SU-DHL-6 (cell line): ENCODE measurements at regions not wholly inside any gene's neighbourhood (a gene's known extent, or its start where the extent isn't known, plus 50 kb on each side); places are given as distances from the start of the nearest gene placed in this dataset.

Source experiments
- H2AFZ ChIP-seq: fragments of 200-600 bp; sonication (generic); 2 replicates; pipeline ENCODE4 v1.6.1; 2014; ENCODE audit warnings: low read depth, mild to moderate bottlenecking, moderate library complexity, mixed read lengths, antibody characterized with exemption, low read length; ENCODE audit not compliant: severe bottlenecking
- H3F3A ChIP-seq: fragments of 200-600 bp; shearing (Covaris generic); 2 replicates; pipeline ENCODE4 v1.6.0; 2016; ENCODE audit warnings: antibody characterized with exemption, mild to moderate bottlenecking; ENCODE audit not compliant: insufficient read depth
- H3K27ac ChIP-seq: fragments of 200-600 bp; sonication (generic); 2 replicates; pipeline ENCODE4 v1.5.1; 2016; ENCODE audit warnings: low read depth, mild to moderate bottlenecking, low read length, moderate library complexity, mixed read lengths
- H3K27me3 ChIP-seq: fragments of 200-600 bp; sonication (generic), shearing (Covaris generic); 2 replicates; pipeline ENCODE4 v1.6.0; 2014; ENCODE audit warnings: mild to moderate bottlenecking, low read length
- H3K36me3 ChIP-seq: fragments of 200-600 bp; sonication (generic); 2 replicates; pipeline ENCODE4 v1.6.1; 2014; ENCODE audit warnings: mild to moderate bottlenecking, low read length, mixed read lengths
- H3K4me2 ChIP-seq: fragments of 300-600, 200-600 bp; shearing (Covaris generic), sonication (generic); 2 replicates; pipeline ENCODE4 v1.6.0; 2014; ENCODE audit warnings: low read length, low read depth, mild to moderate bottlenecking; ENCODE audit not compliant: poor library complexity, severe bottlenecking
- H3K4me3 ChIP-seq: fragments of 200-600 bp; sonication (generic); 2 replicates; pipeline ENCODE4 v1.5.1; 2014; ENCODE audit warnings: antibody characterized with exemption, low read length, mild to moderate bottlenecking, mixed read lengths; ENCODE audit not compliant: insufficient read depth, poor library complexity, severe bottlenecking
- H3K79me2 ChIP-seq: fragments of 200-600 bp; sonication (generic); 2 replicates; pipeline ENCODE4 v1.6.1; 2014; ENCODE audit warnings: mild to moderate bottlenecking, low read length, moderate library complexity; ENCODE audit not compliant: insufficient read depth
- H3K9ac ChIP-seq: fragments of 200-600 bp; sonication (generic); 2 replicates; pipeline ENCODE4 v1.7.0; 2014; ENCODE audit warnings: mild to moderate bottlenecking, low read length
- H3K9me2 ChIP-seq: fragments of 200-600 bp; sonication (generic); replicated peaks from 2 replicates; pipeline ENCODE4 v1.6.1; 2014; ENCODE audit warnings: low read length; ENCODE audit not compliant: insufficient read depth
- H3K9me3 ChIP-seq: fragments of 200-600 bp; sonication (generic); 2 replicates; pipeline ENCODE4 v1.6.1; 2014; ENCODE audit warnings: low read length, mixed read lengths; ENCODE audit not compliant: insufficient read depth
- H4K20me1 ChIP-seq: fragments of 200-600 bp; sonication (generic); 2 replicates; pipeline ENCODE4 v1.6.1; 2014; ENCODE audit warnings: low read depth, mild to moderate bottlenecking, antibody characterized with exemption, low read length, moderate library complexity, mixed read lengths
- CTCF ChIP-seq: fragments of 200-600 bp; sonication (generic); IDR thresholded peaks from one replicate; pipeline ENCODE4 v1.5.1; 2017; ENCODE audit warnings: antibody characterized with exemption, mild to moderate bottlenecking, low read length, moderate library complexity; ENCODE audit not compliant: insufficient read depth, poor library complexity, severe bottlenecking
- EZH2phosphoT487 ChIP-seq: fragments of 200-600 bp; sonication (generic), shearing (Covaris generic); conservative IDR thresholded peaks from 2 replicates; pipeline ENCODE4 v1.6.1; 2018; ENCODE audit warnings: mild to moderate bottlenecking, antibody characterized with exemption, low read length, moderate library complexity, mixed read lengths

DNA sequence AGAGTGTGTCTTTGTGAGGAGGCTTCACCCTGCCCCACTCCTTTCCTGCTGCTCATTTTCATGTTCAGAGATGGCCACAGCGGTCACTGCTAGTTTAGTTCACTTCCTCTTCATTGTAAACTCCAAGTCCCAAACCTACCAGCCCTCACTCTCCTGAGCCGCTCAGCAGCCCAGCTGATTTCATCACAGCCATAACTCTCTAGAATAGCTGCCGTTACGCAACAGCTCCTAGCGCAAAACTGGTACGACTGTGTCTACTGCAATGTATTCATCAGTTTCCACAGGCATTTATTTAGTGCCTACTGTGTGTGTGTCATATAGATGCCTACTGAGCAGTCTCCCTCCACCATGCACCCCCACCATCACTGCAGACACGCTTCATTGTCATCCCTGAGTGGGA is 233.5 kb upstream of the RPL38 start:
- Histone ChIP-seq H3K27me3 (no peaks in the 10 kb centered on the region), H3K79me2 (no peaks in the 10 kb centered on the region), H3K9me2 (no peaks in the 10 kb centered on the region), H3K4me3 (no peak overlapping the region), H3K36me3 (no peaks in the 10 kb centered on the region), H4K20me1 (no peaks in the 10 kb centered on the region), H2AFZ (no peak overlapping the region), H3K27ac (no peak overlapping the region), H3K4me2 (no peak overlapping the region), H3K9me3 (no peaks in the 10 kb centered on the region), H3F3A (no peaks in the 10 kb centered on the region), H3K9ac (no peak overlapping the region)
- TF ChIP-seq EZH2phosphoT487, result no peak
- TF ChIP-seq CTCF, result no peak

- Histone ChIP-seq H3K9ac (no peak overlapping the region), H3F3A (no peaks in the 10 kb centered on the region), H3K27me3 (no peaks in the 10 kb centered on the region), H3K9me3 (no peaks in the 10 kb centered on the region), H3K9me2 (no peaks in the 10 kb centered on the region), H3K79me2 (no peaks in the 10 kb centered on the region), H2AFZ (no peak overlapping the region), H3K4me3 (no peak overlapping the region), H3K4me2 (no peak overlapping the region), H3K27ac (no peak overlapping the region), H3K36me3 (no peaks in the 10 kb centered on the region), H4K20me1 (no peaks in the 10 kb centered on the region)
- TF ChIP-seq EZH2phosphoT487 (no peak), CTCF (no peak)
Measured at GRCh38 chr17:73971127-73971526, 232.4 kb upstream of the RPL38 start.

- H3K4me3 ChIP-seq, result no peak overlapping the region
- no peaks in the 10 kb centered on the region for H3K9me3 ChIP-seq
- H3K36me3 ChIP-seq, result no peaks in the 10 kb centered on the region
- TF ChIP-seq CTCF (no peak), EZH2phosphoT487 (no peak)
- no peaks in the 10 kb centered on the region for H4K20me1 ChIP-seq
- H3K79me2 ChIP-seq, result no peaks in the 10 kb centered on the region
- H3K27ac ChIP-seq, result no peak overlapping the region
- no peak overlapping the region for H3K4me2 ChIP-seq
- H3F3A ChIP-seq, result no peaks in the 10 kb centered on the region
- no peak overlapping the region for H3K9ac ChIP-seq
- H2AFZ ChIP-seq, result no peak overlapping the region
- no peaks in the 10 kb centered on the region for H3K9me2 ChIP-seq
- H3K27me3 ChIP-seq, result no peaks in the 10 kb centered on the region
Measured at GRCh38 chr17:73972056-73972455, 231.4 kb upstream of the RPL38 start.

DNA sequence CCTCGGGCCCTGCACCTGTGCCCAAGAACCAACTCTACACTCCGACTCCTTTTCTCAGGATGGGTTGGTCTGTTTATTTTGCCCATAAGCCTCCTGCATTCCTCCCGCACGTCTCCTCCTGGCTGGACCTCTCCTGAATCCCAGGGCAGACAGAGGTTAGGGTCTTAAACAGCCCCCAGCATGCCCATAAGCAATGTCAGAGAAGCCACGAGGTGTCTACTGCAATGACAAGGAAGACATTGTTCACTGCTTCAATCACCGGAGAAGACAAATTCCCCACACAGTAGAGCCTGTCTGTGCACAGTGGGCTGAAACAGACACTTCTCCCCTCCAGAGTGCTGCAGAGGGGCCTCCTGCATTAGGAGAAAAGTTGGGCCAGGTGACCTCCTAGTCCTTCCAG is 230.6 kb upstream of the RPL38 start:
- Histone ChIP-seq H3K9me2 (no peaks in the 10 kb centered on the region), H3K36me3 (no peaks in the 10 kb centered on the region), H3K27ac (no peak overlapping the region), H3K79me2 (no peaks in the 10 kb centered on the region), H3K9ac (no peak overlapping the region), H3K27me3 (no peaks in the 10 kb centered on the region), H3K4me2 (no peak overlapping the region), H3F3A (no peaks in the 10 kb centered on the region), H3K4me3 (no peak overlapping the region), H2AFZ (no peak overlapping the region), H4K20me1 (no peaks in the 10 kb centered on the region), H3K9me3 (no peaks in the 10 kb centered on the region)
- TF ChIP-seq CTCF, result no peak
- no peak for TF ChIP-seq EZH2phosphoT487
